Fibroblast of lung (primary cell): ENCODE measurements at regions not wholly inside any gene's neighbourhood (a gene's known extent, or its start where the extent isn't known, plus 50 kb on each side); places are given as distances from the start of the nearest gene placed in this dataset.

Source experiments
- CTCF ChIP-seq, 2 donors: IDR thresholded peaks in 1 of 2; conservative IDR thresholded peaks in 1 of 2; 1 replicate in 1 of 2; 2 replicates in 1 of 2; pipeline ENCODE4 v1.5.1; 2011 to 2012; ENCODE audit warnings: low read length in 2 of 2, control low read depth in 1 of 2, inconsistent platforms in 1 of 2, low read depth in 1 of 2, mild to moderate bottlenecking in 1 of 2
- EZH2 ChIP-seq: IDR thresholded peaks from 2 replicates; pipeline ENCODE4 v1.5.1; 2012; ENCODE audit warnings: low read length, control low read depth, mild to moderate bottlenecking; ENCODE audit errors: missing control alignments

- TF ChIP-seq CTCF (conservative IDR thresholded peaks at IDR 0.05 in 1 of 2, IDR thresholded peaks at IDR 0.05 in 1 of 2; ENCODE audit: low read depth in 1 of 2, low read length in 2 of 2) (no peak), EZH2 (no peak)
These were observed 212.4 kb upstream of the FLRT2 start for GRCh38 chr14:85317491-85318021.
